Activated T-cell treated with anti-CD3 and anti-CD28 coated beads, Interleukin-2, amount 50 U/mL, for 72 hours (primary cell): ENCODE measurements at regions not wholly inside any gene's neighbourhood (a gene's known extent, or its start where the extent isn't known, plus 50 kb on each side); places are given as distances from the start of the nearest gene placed in this dataset.

Experiments
- ATAC-seq, 2 donors: fragments of 150-1000 bp; cut with Tn5 transposase; replicated peaks in 1 of 2; 2 replicates each; pipeline ENCODE4 v1.10.0; 2021; ENCODE audit warnings: moderate library complexity in 2 of 2, mild to moderate bottlenecking in 1 of 2
- DNase-seq, 2 donors: peaks; one replicate each; pipeline ENCODE4 v3.0.0; 2021 to 2022; ENCODE audit warnings: mixed read lengths in 1 of 2
- H3K27ac Mint-ChIP-seq: one replicate; pipeline ENCODE4 v1.8.0; 2022; ENCODE audit warnings: mild to moderate bottlenecking, moderate library complexity, mixed read lengths
- H3K27me3 Mint-ChIP-seq: one replicate; pipeline ENCODE4 v1.8.0; 2022; ENCODE audit warnings: low read depth, mixed read lengths
- H3K36me3 Mint-ChIP-seq, 2 donors: one replicate each; pipeline ENCODE4 v1.8.0; 2022; ENCODE audit warnings: mixed read lengths in 2 of 2, mild to moderate bottlenecking in 1 of 2; ENCODE audit not compliant: insufficient read depth in 2 of 2
- H3K4me1 Mint-ChIP-seq: one replicate; pipeline ENCODE4 v1.8.0; 2022; ENCODE audit warnings: low read depth, mixed read lengths
- H3K4me3 Mint-ChIP-seq, 2 donors: one replicate each; pipeline ENCODE4 v1.8.0; 2022; ENCODE audit warnings: mild to moderate bottlenecking in 2 of 2, mixed read lengths in 2 of 2, moderate library complexity in 2 of 2
- H3K9me3 Mint-ChIP-seq, 2 donors: one replicate each; pipeline ENCODE4 v1.8.0; 2022; ENCODE audit warnings: mixed read lengths in 2 of 2

DNA sequence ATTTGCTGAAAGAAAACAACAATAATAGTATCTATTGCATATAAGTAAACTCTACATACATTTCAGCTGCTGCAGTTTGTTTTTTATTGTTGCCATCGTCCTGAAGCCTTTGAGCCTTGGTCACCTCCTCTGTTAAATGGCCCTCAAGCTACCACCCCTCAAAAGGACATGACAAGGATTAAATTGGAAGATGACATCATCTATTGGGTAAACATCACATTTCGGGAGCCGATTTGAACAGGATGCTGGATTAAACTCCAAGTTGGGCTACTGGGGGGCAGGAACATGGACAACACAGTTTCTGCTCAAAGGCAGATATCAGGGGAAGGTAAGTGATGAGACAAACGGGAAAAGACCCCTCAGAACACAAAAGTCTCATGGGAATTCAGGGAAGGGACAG lies 92.3 kb upstream of the ATP2B2 start:
- H3K36me3 Mint-ChIP-seq: no peaks in the 10 kb centered on the region
- H3K4me3 Mint-ChIP-seq: no peak overlapping the region
- H3K27me3 Mint-ChIP-seq: peaks cover 54% of the 10 kb centered on the region

DNA sequence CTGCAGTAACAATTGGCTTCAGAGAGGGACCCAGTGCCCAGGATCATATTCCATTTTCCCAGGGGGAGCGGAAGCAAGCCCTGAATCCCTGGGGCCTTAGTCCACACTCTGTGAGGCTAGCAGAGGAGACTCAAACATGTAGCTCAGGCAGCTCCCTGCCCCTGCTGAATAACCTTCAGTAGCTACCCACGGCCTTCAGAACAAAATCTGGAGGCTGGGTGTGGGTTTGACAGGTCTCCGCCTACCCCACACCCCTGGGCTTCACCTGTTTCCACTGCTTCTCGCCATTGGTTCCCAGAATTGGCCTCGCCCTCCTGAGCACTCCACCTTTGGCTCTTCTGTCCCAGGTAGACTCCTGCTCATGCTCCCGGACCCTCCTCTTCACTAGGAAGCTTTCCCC lies 93.6 kb upstream of the ATP2B2 start:
- Mint-ChIP-seq H3K27me3 (peaks cover 67% of the 10 kb centered on the region), H3K27ac (no peak overlapping the region), H3K36me3 (no peaks in the 10 kb centered on the region), H3K4me1 (peaks cover 27% of the 10 kb centered on the region), H3K9me3 (no peaks in the 10 kb centered on the region), H3K4me3 (no peak overlapping the region)
- ATAC-seq (no peak), DNase-seq (no peak)

More for the DNA sequence above, 92.3 kb upstream of the ATP2B2 start:
- no peak overlapping the region for H3K27ac Mint-ChIP-seq
- DNase-seq (no peak), ATAC-seq (no peak)
- H3K4me1 Mint-ChIP-seq: peaks cover 14% of the 10 kb centered on the region
- H3K9me3 Mint-ChIP-seq: no peaks in the 10 kb centered on the region

DNA sequence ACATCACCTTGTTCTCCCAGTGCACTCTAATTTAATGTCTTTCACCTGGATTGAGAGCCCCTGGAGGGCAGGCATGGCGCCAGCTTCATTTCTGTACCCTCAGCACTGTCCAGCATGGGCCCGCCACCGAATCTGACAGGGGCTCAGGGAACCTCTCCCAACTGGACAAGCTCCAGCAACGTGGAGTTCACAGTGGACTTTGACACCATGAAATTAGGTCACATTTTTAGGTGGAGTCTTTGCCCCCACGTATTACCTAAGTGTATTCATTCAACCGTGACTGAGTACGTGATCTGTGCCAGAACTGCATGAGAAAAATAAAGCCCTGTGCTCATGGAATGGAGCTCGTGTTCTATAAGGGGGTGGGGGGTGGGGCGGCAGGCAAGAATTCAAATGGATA lies 94.1 kb upstream of the ATP2B2 start:
- H3K9me3 Mint-ChIP-seq: no peaks in the 10 kb centered on the region

DNA sequence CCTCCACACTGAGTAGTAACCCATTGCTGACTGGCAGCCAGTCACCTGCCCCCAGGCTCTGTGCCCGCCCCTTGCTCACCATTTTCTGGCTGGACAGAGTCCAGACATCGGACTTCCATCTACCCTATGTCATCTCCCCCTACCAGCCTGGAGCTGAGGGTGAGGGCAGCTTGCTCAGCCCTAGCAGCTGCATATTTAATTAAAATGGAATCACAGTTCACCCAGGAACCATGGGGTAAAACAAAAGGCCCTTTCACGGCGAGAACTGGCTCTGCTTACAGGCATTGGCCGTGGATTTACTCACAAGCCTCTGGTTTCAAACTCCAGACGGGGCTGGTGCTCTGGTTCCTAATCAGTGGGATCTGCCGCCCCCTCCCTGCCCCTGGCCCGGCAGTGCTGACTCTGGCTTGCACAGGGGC lies 94.9 kb upstream of the ATP2B2 start:
- no peaks in the 10 kb centered on the region for H3K36me3 Mint-ChIP-seq
- H3K27me3 Mint-ChIP-seq: peaks cover 76% of the 10 kb centered on the region
- no peak overlapping the region for H3K4me3 Mint-ChIP-seq
- ATAC-seq: no peak
- H3K9me3 Mint-ChIP-seq: no peaks in the 10 kb centered on the region
- DNase-seq: no peak
- no peak overlapping the region for H3K27ac Mint-ChIP-seq
- peaks cover 37% of the 10 kb centered on the region for H3K4me1 Mint-ChIP-seq

More for the DNA sequence above, 94.1 kb upstream of the ATP2B2 start:
- Mint-ChIP-seq H3K4me1 (peaks cover 31% of the 10 kb centered on the region), H3K4me3 (no peak overlapping the region), H3K27me3 (peaks cover 71% of the 10 kb centered on the region), H3K36me3 (no peaks in the 10 kb centered on the region), H3K27ac (no peak overlapping the region)
- ATAC-seq (no peak), DNase-seq (no peak)

DNA sequence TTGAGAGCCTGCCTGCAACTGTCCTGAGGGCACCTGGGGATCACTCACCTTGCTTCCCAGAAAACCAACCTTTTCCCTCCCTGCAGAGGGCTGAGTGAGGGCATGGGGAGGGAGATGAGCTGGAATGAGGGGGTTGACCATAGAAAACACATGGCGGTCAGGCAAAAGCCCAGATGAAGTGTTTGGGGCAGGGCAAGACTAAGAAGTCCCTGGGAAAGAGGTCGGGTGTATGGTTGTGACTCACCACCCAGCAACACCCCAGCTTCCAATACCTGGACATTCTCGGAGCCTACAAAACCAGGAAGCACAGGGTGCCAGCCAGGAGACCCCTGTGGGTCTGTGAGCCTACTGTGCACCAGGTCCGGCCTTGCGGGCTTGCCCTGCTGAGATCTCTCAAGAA lies 95.3 kb upstream of the ATP2B2 start:
- Mint-ChIP-seq H3K4me1 (peaks cover 37% of the 10 kb centered on the region), H3K36me3 (no peaks in the 10 kb centered on the region), H3K27ac (no peak overlapping the region), H3K27me3 (peaks cover 72% of the 10 kb centered on the region), H3K4me3 (no peak overlapping the region), H3K9me3 (no peaks in the 10 kb centered on the region)
- DNase-seq (no peak), ATAC-seq (no peak)

DNA sequence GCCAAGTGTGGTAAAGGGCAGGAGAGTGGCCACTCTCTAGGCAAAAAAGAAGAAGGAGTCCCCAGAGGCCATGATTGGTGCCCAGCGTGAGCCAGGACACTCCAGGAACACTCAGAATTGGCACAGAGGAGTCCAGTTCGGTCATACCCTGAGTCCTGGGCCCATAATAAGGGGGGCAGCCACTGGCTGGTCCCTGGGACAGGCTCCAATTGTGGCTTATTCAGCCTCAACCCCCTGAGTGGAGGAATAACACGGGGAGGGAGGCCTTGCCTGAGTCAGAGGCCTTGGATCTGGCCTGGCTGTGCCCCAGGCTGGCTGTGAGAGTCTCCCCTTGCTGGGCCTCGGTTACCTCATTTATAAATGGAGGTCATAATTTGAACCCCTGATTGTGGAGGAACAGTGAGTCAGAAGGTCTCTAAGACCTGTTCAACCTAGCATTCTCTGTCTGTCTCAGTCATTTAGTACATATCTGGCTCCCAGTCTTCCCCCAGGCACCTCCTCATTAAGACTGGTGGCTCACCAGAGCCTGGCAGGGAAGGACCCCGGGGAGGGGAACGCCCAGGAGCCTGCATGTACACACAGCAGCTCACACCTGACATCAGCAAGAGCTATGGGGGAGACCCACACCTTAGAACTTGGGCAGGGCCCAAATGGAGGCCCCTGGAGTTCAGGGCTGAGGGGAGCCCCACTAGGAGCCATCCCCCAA lies 95.9 kb upstream of the ATP2B2 start:
- ATAC-seq: no peak
- no peak overlapping the region for H3K27ac Mint-ChIP-seq
- DNase-seq: no peak
- H3K4me3 Mint-ChIP-seq: no peak overlapping the region
- peaks cover 37% of the 10 kb centered on the region for H3K4me1 Mint-ChIP-seq
- H3K27me3 Mint-ChIP-seq: peaks cover 71% of the 10 kb centered on the region
- no peaks in the 10 kb centered on the region for H3K36me3 Mint-ChIP-seq
- H3K9me3 Mint-ChIP-seq: no peaks in the 10 kb centered on the region

DNA sequence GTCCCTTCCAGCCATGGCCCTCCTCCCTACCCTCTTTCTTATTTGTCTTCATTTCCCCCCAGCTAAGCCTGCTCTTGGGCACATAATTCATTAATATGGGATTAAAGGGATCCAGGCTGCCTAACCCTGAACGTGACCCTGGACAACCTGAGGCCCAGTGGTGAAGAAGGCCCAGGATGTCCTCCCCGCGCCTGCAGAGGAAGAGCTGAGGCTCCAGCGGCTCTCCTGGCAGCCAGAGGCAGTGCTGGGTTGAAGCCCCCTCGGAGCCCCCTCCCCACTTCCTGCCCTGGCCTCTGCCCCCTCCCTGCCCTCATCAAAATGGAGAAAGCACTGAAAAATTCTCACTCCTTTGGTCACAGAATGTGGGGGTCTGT lies 96.5 kb upstream of the ATP2B2 start:
- Mint-ChIP-seq H3K27me3 (peaks cover 70% of the 10 kb centered on the region), H3K36me3 (no peaks in the 10 kb centered on the region), H3K9me3 (no peaks in the 10 kb centered on the region), H3K4me1 (peaks cover 37% of the 10 kb centered on the region), H3K4me3 (no peak overlapping the region), H3K27ac (no peak overlapping the region)
- DNase-seq (no peak), ATAC-seq (no peak)

DNA sequence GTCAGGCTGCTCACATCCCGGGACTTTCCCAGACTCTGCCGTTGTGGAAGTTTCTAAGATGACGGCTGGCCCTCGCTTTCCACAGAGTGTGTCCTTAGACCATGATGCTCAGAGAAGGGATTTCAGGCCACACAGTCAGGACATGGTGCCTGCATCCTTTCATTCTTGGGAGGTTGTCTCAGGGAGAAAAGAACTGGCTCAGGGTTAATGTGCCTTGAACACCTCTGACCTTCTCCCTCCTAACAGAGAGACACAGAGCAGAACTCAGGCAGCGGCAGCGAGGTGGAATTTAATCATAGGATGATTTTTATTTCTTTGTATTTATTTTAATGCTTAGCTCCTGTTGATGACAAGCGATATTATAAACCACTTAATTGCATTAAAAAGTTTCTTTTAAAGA lies 96.9 kb upstream of the ATP2B2 start:
- H3K9me3 Mint-ChIP-seq: no peaks in the 10 kb centered on the region
- ATAC-seq: no peak
- H3K4me3 Mint-ChIP-seq: no peak overlapping the region
- DNase-seq: no peak
- no peaks in the 10 kb centered on the region for H3K36me3 Mint-ChIP-seq
- peaks cover 37% of the 10 kb centered on the region for H3K4me1 Mint-ChIP-seq
- H3K27ac Mint-ChIP-seq: no peak overlapping the region
- H3K27me3 Mint-ChIP-seq: peaks cover 68% of the 10 kb centered on the region

DNA sequence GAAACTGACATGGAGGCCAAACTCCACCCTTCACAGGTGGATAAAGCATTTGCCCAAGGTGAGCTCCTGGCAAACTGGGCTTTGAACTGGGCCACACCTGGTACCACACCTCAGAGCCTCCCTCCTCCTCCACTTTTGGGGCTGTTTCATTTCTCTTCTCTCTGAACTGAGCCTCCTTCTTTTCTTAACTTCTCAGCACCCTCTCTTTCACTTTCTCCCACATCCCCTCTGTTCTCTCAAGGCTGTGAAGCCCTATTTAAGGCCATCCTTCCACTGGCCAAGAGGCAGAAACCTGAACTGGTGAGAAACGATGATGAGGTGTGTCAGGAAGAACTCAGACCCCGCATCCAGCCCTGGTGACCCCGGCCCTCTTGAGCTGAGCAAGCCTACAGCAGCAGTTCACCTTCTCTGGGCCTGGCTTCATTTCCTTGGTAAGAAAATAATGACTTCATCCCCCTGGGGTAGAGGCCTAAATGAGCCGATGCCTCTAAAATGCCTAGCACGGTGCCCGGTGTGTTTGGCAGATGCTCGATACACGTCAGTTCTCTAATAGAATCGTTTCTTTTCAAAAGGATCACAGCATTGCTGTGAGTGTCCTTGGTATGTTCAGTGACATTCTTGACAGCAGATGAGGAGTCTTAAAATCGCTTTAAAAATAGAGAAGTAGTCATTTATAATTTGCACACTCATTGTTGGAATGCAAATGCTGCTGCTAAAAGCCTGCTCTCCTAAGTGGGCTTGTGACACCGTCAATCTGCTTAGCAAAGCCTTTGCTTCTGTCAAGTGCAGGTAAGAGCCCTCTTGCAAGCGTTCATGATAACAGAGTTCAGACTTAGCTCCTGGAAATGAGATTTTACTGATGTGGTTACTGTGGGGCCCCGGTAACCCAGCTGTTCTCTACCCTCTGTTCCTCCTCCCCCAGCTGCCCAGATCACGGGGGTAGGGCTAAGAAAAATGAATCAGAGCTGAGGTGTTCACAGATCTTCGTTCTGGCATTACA lies 97.7 kb upstream of the ATP2B2 start:
- Mint-ChIP-seq H3K36me3 (no peaks in the 10 kb centered on the region), H3K27ac (peak overlapping the region; percentile 30), H3K9me3 (no peaks in the 10 kb centered on the region), H3K4me1 (peaks cover 37% of the 10 kb centered on the region), H3K4me3 (peak overlapping the region; percentile 71 to 72), H3K27me3 (peaks cover 69% of the 10 kb centered on the region)
- peak; percentile 97 to 98 for ATAC-seq
- DNase-seq: peak; percentile 72 to 74

DNA sequence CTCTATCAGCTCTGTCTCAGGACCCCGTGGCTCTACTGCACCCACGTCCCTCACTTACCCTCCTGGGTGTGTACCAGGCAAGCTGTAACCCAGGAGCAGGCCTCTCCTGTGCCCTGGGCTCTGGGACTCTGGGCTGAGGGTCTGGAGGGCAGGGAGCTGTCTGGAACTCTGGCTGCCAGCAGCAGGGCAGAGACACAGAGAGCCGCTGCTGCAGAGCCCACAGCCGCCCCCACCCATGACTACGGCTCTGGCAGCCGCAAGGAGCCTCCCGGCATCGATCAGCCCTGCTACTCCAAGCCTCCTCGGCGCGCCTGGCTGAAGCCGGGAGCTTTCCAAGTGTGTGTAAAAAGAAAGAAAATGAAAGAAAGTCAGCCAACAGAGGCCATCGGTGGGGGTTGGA lies 103.7 kb upstream of the ATP2B2 start:
- Mint-ChIP-seq H3K27ac (no peak overlapping the region), H3K9me3 (peaks cover 8 to 18% of the 10 kb centered on the region in 2 donors)

DNA sequence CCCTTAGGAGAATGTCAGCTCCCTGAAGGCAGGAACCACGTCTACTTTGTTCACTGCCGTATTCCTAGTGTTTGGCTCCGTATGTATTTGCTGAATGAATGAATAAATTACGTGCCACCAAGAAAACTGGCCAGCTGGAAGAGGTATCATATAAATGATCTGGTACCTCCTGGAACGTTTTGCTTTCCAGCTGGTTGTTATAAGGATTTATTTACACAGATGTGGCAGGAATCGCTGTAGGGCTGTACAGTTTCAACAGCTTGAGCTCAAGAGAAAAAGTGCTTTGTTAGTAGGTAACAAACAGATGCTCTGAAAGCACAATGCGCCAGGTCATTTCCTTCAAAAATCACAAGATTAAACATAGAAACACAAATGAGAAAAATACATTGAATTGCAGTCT lies 108.8 kb upstream of the ATP2B2 start:
- Mint-ChIP-seq H3K9me3 (peaks cover 15 to 20% of the 10 kb centered on the region in 2 donors), H3K27ac (no peak overlapping the region), H3K36me3 (peaks cover 9 to 13% of the 10 kb centered on the region in 2 donors), H3K4me3 (no peak overlapping the region), H3K4me1 (no peaks in the 10 kb centered on the region), H3K27me3 (peaks cover 35% of the 10 kb centered on the region)
- DNase-seq (no peak), ATAC-seq (no peak)

More for the DNA sequence above, 103.7 kb upstream of the ATP2B2 start:
- DNase-seq (no peak), ATAC-seq (no peak)
- H3K4me1 Mint-ChIP-seq: peaks cover 9% of the 10 kb centered on the region
- peaks cover 8 to 13% of the 10 kb centered on the region in 2 donors for H3K36me3 Mint-ChIP-seq
- H3K4me3 Mint-ChIP-seq: no peak overlapping the region
- H3K27me3 Mint-ChIP-seq: peaks cover 46% of the 10 kb centered on the region

DNA sequence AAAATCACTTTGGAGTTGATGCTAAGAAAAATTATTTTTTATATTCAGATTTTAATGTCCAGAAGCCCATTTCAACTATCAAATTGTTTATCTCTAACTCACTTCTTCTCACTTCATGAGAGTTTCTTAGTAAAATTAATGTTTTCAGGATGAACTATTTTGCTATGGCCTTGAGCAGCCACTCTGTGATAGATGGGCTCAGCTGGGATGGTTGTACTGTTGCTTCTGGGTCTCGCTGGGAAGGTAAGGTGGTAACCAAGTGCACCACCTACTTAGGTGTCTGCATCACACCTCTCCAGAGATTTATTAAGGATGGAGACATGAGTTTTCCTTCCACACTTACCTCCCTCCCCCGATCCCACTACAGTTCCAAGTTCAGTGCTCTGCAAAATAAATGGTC lies 110.3 kb upstream of the ATP2B2 start:
- DNase-seq (no peak), ATAC-seq (no peak)
- Mint-ChIP-seq H3K27ac (no peak overlapping the region), H3K36me3 (peaks cover 9 to 13% of the 10 kb centered on the region in 2 donors), H3K9me3 (peaks cover 15 to 20% of the 10 kb centered on the region in 2 donors), H3K4me3 (no peak overlapping the region), H3K27me3 (peaks cover 32% of the 10 kb centered on the region), H3K4me1 (no peaks in the 10 kb centered on the region)

DNA sequence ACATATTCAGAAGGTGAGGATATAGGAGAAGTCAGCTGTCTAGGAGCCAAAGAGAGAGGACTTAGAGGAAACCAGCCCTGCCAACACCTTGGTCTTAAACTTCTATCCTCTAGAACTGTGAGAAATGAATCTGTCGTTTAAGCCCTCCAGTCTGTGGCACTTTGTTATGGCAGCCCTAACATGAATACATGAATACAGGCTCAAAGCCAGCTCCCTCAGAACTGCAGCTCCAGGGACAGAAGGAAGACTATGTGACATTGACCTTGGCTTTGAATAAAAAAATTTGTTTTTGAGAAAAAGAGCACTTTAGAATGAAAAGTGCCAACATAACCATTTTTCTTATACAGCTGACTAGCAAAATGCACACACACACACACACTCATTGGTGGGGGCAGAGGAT lies 110.9 kb upstream of the ATP2B2 start:
- H3K4me3 Mint-ChIP-seq: no peak overlapping the region
- no peaks in the 10 kb centered on the region for H3K4me1 Mint-ChIP-seq
- H3K36me3 Mint-ChIP-seq: peaks cover 9 to 13% of the 10 kb centered on the region in 2 donors
- ATAC-seq: no peak
- DNase-seq: no peak
- peaks cover 26% of the 10 kb centered on the region for H3K27me3 Mint-ChIP-seq
- H3K9me3 Mint-ChIP-seq: peaks cover 15 to 20% of the 10 kb centered on the region in 2 donors
- no peak overlapping the region for H3K27ac Mint-ChIP-seq
